WTC11 (cell line): ENCODE measurements at regions not wholly inside any gene's neighbourhood (a gene's known extent, or its start where the extent isn't known, plus 50 kb on each side); places are given as distances from the start of the nearest gene placed in this dataset.

ENCODE experiments used
- ATAC-seq: fragments of 200-7000 bp; cut with Tn5 transposase; 2 replicates; pipeline ENCODE4 v1.10.0; 2021; ENCODE audit warnings: mild to moderate bottlenecking, moderate library complexity
- CTCF ChIA-PET: fragments of 300-600 bp; sonication (Branson Sonifier 250); formaldehyde crosslinking; loops from one replicate; lab custom pipeline; 2021; ENCODE audit warnings: antibody characterized with exemption; lab: Charles Lee
- POLR2A ChIA-PET: fragments of 350-600 bp; sonication (Branson Sonifier 250); formaldehyde crosslinking; loops from one replicate; lab custom pipeline; 2021; ENCODE audit warnings: antibody characterized with exemption; lab: Charles Lee
- DNase-seq: peaks from one replicate; pipeline ENCODE4 v3.0.0; 2021; ENCODE audit warnings: low spot score
- H3K27ac Mint-ChIP-seq: 2 replicates; pipeline ENCODE4 v1.8.0; 2021; ENCODE audit warnings: mixed read lengths
- H3K27me3 Mint-ChIP-seq: 2 replicates; pipeline ENCODE4 v1.8.0; 2021; ENCODE audit warnings: low read depth, mild to moderate bottlenecking, moderate library complexity, mixed read lengths
- H3K36me3 Mint-ChIP-seq: 2 replicates; pipeline ENCODE4 v1.8.0; 2021; ENCODE audit warnings: mixed read lengths
- H3K4me1 Mint-ChIP-seq: 2 replicates; pipeline ENCODE4 v1.8.0; 2022; ENCODE audit warnings: mixed read lengths
- H3K4me3 Mint-ChIP-seq: 2 replicates; pipeline ENCODE4 v1.8.0; 2021; ENCODE audit warnings: mild to moderate bottlenecking, moderate library complexity, mixed read lengths
- H3K9me3 Mint-ChIP-seq: 2 replicates; pipeline ENCODE4 v1.8.0; 2021; ENCODE audit warnings: mixed read lengths
- MYBL2 ChIP-seq: sonication (generic); formaldehyde crosslinking; IDR thresholded peaks from 2 replicates; pipeline ENCODE4 v1.8.1; 2023; ENCODE audit warnings: mild to moderate bottlenecking, moderate library complexity, missing genetic modification reagents
- RORB ChIP-seq: fragments of 250-450 bp; sonication (Bioruptor Pico); IDR thresholded peaks from 2 replicates; pipeline ENCODE4 v1.9.0; 2021; ENCODE audit warnings: mild to moderate bottlenecking
- SOX15 ChIP-seq: fragments of 250-450 bp; sonication (Bioruptor Pico); IDR thresholded peaks from 2 replicates; pipeline ENCODE4 v1.9.0; 2021; ENCODE audit warnings: mild to moderate bottlenecking
- ZNF232 ChIP-seq: sonication (generic); formaldehyde crosslinking; IDR thresholded peaks from 2 replicates; pipeline ENCODE4 v1.8.0; 2022; ENCODE audit warnings: mild to moderate bottlenecking, missing genetic modification reagents
- ZNF263 ChIP-seq: sonication (generic); formaldehyde crosslinking; IDR thresholded peaks from 2 replicates; pipeline ENCODE4 v1.8.1; 2022; ENCODE audit warnings: low read depth, mild to moderate bottlenecking, moderate library complexity, missing genetic modification reagents
- TF ChIP-seq, protein P1 (sequence below): sonication (generic); formaldehyde crosslinking; IDR thresholded peaks from 2 replicates; pipeline ENCODE4 v1.8.1; 2022; ENCODE audit warnings: mild to moderate bottlenecking, moderate library complexity, missing genetic modification reagents
- TF ChIP-seq, protein P2 (sequence below): sonication (generic); formaldehyde crosslinking; IDR thresholded peaks from 2 replicates; pipeline ENCODE4 v1.8.0; 2022; ENCODE audit warnings: mild to moderate bottlenecking, missing genetic modification reagents
- TF ChIP-seq, protein P3 (sequence below): sonication (generic); formaldehyde crosslinking; IDR thresholded peaks from 2 replicates; pipeline ENCODE4 v1.8.1; 2022; ENCODE audit warnings: missing genetic modification reagents, borderline replicate concordance
- TF ChIP-seq, protein P4 (sequence below): sonication (generic); formaldehyde crosslinking; IDR thresholded peaks from 2 replicates; pipeline ENCODE4 v1.8.0; 2022; ENCODE audit warnings: mild to moderate bottlenecking, missing genetic modification reagents
- TF ChIP-seq, protein P5 (sequence below): sonication (generic); formaldehyde crosslinking; IDR thresholded peaks from 2 replicates; pipeline ENCODE4 v1.8.1; 2023; ENCODE audit warnings: mild to moderate bottlenecking, missing genetic modification reagents, moderate library complexity
- TF ChIP-seq, protein P6 (sequence below): sonication (generic); formaldehyde crosslinking; IDR thresholded peaks from 2 replicates; pipeline ENCODE4 v1.8.1; 2023; ENCODE audit warnings: mild to moderate bottlenecking, missing genetic modification reagents, borderline replicate concordance
- TF ChIP-seq, protein P7 (sequence below): sonication (generic); formaldehyde crosslinking; IDR thresholded peaks from 2 replicates; pipeline ENCODE4 v1.8.0; 2022; ENCODE audit warnings: missing genetic modification reagents
- TF ChIP-seq, protein P8 (sequence below): sonication (generic); formaldehyde crosslinking; IDR thresholded peaks from 2 replicates; pipeline ENCODE4 v1.8.1; 2023; ENCODE audit warnings: mild to moderate bottlenecking, missing genetic modification reagents

DNA sequence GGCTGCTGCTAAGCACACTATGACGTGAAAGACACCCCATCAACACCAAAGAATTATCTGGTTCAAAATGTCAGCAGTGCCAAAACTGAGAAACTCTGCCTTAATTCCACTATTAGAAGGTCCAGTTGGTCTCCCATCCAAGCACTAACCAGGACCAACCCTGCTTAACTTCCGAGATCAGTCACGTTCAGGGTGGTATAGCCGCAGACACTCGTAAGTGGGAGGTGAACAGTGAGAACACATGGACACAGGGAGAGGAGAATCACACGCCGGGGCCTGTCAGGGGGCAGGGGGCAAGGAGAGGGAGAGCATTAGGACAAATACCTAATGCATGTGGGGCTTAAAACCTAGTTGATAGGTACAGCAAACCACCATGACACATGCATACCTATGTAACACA lies 83.4 kb downstream of the C13orf42 start:
- ChIA-PET CTCF (no interaction called here), POLR2A (no interaction called here)
- TF ChIP-seq, protein P1, sequence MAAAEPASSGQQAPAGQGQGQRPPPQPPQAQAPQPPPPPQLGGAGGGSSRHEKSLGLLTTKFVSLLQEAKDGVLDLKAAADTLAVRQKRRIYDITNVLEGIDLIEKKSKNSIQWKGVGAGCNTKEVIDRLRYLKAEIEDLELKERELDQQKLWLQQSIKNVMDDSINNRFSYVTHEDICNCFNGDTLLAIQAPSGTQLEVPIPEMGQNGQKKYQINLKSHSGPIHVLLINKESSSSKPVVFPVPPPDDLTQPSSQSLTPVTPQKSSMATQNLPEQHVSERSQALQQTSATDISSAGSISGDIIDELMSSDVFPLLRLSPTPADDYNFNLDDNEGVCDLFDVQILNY (CRISPR knock-in tag) = no peak
- H3K4me1 Mint-ChIP-seq = peaks cover 6% of the 10 kb centered on the region
- no peak for ATAC-seq
- peaks cover 9% of the 10 kb centered on the region for H3K9me3 Mint-ChIP-seq
- peaks cover 3% of the 10 kb centered on the region for H3K36me3 Mint-ChIP-seq
- no peak for DNase-seq
- no peak overlapping the region for H3K27ac Mint-ChIP-seq
- H3K4me3 Mint-ChIP-seq = no peak overlapping the region
- H3K27me3 Mint-ChIP-seq = no peaks in the 10 kb centered on the region

DNA sequence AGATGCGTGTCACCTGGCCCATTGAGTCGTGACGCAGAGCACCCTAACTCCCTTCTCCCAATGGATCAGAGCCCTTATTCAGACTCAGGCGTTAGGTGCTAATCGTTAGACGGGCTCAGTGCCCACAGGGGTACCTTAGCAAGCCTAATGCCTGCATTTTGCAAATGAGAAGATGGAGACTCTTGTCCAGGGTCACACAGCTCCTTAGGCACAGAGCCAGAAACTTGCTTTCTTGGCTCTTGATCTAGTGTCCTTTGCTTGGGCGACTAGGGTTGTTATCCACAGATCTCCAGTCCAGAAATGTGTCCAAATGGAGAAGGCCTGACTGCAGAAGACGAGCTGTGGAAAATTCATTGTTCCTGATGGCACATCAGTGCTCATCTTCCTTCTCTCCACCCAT lies 85.1 kb downstream of the C13orf42 start:
- DNase-seq (no peak), ATAC-seq (no peak)
- Mint-ChIP-seq H3K27ac (no peak overlapping the region), H3K4me3 (no peak overlapping the region), H3K36me3 (peaks cover 3% of the 10 kb centered on the region), H3K9me3 (peaks cover 9% of the 10 kb centered on the region), H3K27me3 (no peaks in the 10 kb centered on the region), H3K4me1 (peaks cover 6% of the 10 kb centered on the region)
- POLR2A ChIA-PET = no interaction called here
- CTCF ChIA-PET = interaction anchor here (1.0 kb wide), 1 partner anchor 18 kb away, joined by 3 read pairs; no protein-coding TSS in a partner anchor
- TF ChIP-seq, protein P2, sequence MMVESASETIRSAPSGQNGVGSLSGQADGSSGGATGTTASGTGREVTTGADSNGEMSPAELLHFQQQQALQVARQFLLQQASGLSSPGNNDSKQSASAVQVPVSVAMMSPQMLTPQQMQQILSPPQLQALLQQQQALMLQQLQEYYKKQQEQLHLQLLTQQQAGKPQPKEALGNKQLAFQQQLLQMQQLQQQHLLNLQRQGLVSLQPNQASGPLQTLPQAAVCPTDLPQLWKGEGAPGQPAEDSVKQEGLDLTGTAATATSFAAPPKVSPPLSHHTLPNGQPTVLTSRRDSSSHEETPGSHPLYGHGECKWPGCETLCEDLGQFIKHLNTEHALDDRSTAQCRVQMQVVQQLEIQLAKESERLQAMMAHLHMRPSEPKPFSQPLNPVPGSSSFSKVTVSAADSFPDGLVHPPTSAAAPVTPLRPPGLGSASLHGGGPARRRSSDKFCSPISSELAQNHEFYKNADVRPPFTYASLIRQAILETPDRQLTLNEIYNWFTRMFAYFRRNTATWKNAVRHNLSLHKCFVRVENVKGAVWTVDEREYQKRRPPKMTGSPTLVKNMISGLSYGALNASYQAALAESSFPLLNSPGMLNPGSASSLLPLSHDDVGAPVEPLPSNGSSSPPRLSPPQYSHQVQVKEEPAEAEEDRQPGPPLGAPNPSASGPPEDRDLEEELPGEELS (CRISPR knock-in tag) = no peak
- no peak for TF ChIP-seq SOX15 (CRISPR knock-in tag)
- TF ChIP-seq, protein P3, sequence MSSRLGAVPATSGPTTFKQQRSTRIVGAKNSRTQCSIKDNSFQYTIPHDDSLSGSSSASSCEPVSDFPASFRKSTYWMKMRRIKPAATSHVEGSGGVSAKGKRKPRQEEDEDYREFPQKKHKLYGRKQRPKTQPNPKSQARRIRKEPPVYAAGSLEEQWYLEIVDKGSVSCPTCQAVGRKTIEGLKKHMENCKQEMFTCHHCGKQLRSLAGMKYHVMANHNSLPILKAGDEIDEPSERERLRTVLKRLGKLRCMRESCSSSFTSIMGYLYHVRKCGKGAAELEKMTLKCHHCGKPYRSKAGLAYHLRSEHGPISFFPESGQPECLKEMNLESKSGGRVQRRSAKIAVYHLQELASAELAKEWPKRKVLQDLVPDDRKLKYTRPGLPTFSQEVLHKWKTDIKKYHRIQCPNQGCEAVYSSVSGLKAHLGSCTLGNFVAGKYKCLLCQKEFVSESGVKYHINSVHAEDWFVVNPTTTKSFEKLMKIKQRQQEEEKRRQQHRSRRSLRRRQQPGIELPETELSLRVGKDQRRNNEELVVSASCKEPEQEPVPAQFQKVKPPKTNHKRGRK = no peak
- TF ChIP-seq, protein P4, sequence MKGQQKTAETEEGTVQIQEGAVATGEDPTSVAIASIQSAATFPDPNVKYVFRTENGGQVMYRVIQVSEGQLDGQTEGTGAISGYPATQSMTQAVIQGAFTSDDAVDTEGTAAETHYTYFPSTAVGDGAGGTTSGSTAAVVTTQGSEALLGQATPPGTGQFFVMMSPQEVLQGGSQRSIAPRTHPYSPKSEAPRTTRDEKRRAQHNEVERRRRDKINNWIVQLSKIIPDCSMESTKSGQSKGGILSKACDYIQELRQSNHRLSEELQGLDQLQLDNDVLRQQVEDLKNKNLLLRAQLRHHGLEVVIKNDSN (CRISPR knock-in tag) = no peak
- TF ChIP-seq, protein P5, sequence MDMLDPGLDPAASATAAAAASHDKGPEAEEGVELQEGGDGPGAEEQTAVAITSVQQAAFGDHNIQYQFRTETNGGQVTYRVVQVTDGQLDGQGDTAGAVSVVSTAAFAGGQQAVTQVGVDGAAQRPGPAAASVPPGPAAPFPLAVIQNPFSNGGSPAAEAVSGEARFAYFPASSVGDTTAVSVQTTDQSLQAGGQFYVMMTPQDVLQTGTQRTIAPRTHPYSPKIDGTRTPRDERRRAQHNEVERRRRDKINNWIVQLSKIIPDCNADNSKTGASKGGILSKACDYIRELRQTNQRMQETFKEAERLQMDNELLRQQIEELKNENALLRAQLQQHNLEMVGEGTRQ (CRISPR knock-in tag) = no peak
- no peak for TF ChIP-seq RORB (CRISPR knock-in tag)
- TF ChIP-seq ZNF263 (CRISPR knock-in tag) = no peak
- TF ChIP-seq ZNF232 = no peak
- no peak for TF ChIP-seq MYBL2 (CRISPR knock-in tag)
- TF ChIP-seq, protein P6, sequence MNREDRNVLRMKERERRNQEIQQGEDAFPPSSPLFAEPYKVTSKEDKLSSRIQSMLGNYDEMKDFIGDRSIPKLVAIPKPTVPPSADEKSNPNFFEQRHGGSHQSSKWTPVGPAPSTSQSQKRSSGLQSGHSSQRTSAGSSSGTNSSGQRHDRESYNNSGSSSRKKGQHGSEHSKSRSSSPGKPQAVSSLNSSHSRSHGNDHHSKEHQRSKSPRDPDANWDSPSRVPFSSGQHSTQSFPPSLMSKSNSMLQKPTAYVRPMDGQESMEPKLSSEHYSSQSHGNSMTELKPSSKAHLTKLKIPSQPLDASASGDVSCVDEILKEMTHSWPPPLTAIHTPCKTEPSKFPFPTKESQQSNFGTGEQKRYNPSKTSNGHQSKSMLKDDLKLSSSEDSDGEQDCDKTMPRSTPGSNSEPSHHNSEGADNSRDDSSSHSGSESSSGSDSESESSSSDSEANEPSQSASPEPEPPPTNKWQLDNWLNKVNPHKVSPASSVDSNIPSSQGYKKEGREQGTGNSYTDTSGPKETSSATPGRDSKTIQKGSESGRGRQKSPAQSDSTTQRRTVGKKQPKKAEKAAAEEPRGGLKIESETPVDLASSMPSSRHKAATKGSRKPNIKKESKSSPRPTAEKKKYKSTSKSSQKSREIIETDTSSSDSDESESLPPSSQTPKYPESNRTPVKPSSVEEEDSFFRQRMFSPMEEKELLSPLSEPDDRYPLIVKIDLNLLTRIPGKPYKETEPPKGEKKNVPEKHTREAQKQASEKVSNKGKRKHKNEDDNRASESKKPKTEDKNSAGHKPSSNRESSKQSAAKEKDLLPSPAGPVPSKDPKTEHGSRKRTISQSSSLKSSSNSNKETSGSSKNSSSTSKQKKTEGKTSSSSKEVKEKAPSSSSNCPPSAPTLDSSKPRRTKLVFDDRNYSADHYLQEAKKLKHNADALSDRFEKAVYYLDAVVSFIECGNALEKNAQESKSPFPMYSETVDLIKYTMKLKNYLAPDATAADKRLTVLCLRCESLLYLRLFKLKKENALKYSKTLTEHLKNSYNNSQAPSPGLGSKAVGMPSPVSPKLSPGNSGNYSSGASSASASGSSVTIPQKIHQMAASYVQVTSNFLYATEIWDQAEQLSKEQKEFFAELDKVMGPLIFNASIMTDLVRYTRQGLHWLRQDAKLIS (CRISPR knock-in tag) = no peak
- TF ChIP-seq, protein P7, sequence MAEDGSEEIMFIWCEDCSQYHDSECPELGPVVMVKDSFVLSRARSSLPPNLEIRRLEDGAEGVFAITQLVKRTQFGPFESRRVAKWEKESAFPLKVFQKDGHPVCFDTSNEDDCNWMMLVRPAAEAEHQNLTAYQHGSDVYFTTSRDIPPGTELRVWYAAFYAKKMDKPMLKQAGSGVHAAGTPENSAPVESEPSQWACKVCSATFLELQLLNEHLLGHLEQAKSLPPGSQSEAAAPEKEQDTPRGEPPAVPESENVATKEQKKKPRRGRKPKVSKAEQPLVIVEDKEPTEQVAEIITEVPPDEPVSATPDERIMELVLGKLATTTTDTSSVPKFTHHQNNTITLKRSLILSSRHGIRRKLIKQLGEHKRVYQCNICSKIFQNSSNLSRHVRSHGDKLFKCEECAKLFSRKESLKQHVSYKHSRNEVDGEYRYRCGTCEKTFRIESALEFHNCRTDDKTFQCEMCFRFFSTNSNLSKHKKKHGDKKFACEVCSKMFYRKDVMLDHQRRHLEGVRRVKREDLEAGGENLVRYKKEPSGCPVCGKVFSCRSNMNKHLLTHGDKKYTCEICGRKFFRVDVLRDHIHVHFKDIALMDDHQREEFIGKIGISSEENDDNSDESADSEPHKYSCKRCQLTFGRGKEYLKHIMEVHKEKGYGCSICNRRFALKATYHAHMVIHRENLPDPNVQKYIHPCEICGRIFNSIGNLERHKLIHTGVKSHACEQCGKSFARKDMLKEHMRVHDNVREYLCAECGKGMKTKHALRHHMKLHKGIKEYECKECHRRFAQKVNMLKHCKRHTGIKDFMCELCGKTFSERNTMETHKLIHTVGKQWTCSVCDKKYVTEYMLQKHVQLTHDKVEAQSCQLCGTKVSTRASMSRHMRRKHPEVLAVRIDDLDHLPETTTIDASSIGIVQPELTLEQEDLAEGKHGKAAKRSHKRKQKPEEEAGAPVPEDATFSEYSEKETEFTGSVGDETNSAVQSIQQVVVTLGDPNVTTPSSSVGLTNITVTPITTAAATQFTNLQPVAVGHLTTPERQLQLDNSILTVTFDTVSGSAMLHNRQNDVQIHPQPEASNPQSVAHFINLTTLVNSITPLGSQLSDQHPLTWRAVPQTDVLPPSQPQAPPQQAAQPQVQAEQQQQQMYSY (CRISPR knock-in tag) = no peak
- TF ChIP-seq, protein P8, sequence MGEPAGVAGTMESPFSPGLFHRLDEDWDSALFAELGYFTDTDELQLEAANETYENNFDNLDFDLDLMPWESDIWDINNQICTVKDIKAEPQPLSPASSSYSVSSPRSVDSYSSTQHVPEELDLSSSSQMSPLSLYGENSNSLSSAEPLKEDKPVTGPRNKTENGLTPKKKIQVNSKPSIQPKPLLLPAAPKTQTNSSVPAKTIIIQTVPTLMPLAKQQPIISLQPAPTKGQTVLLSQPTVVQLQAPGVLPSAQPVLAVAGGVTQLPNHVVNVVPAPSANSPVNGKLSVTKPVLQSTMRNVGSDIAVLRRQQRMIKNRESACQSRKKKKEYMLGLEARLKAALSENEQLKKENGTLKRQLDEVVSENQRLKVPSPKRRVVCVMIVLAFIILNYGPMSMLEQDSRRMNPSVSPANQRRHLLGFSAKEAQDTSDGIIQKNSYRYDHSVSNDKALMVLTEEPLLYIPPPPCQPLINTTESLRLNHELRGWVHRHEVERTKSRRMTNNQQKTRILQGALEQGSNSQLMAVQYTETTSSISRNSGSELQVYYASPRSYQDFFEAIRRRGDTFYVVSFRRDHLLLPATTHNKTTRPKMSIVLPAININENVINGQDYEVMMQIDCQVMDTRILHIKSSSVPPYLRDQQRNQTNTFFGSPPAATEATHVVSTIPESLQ (CRISPR knock-in tag) = no peak
